DOHH2 (cell line): ENCODE measurements at regions not wholly inside any gene's neighbourhood (a gene's known extent, or its start where the extent isn't known, plus 50 kb on each side); places are given as distances from the start of the nearest gene placed in this dataset.
A peak's percentile ranks its signal among the peaks of the same experiment; 100 is the strongest.

Experiments
- H3F3A ChIP-seq: fragments of 200-600 bp; sonication (generic), shearing (Covaris generic); 2 replicates; pipeline ENCODE4 v1.6.0; 2016; ENCODE audit warnings: antibody characterized with exemption, mild to moderate bottlenecking; ENCODE audit not compliant: control insufficient read depth, insufficient read depth
- H3K27ac ChIP-seq: fragments of 200-600 bp; sonication (generic); 2 replicates; pipeline ENCODE4 v1.5.1; 2014; ENCODE audit warnings: low read depth, mild to moderate bottlenecking, low read length, moderate library complexity
- H3K27me3 ChIP-seq: fragments of 200-600 bp; sonication (generic); 2 replicates; pipeline ENCODE4 v1.6.1; 2014; ENCODE audit warnings: mild to moderate bottlenecking, low read length, mixed read lengths; ENCODE audit not compliant: control insufficient read depth
- H3K36me3 ChIP-seq: fragments of 200-600 bp; sonication (generic); 2 replicates; pipeline ENCODE4 v1.6.1; 2014; ENCODE audit warnings: mild to moderate bottlenecking, low read length, moderate library complexity, mixed read lengths; ENCODE audit not compliant: control insufficient read depth
- H3K4me1 ChIP-seq: fragments of 200-600 bp; sonication (generic); 2 replicates; pipeline ENCODE4 v1.6.1; 2014; ENCODE audit warnings: mild to moderate bottlenecking, low read length, mixed read lengths; ENCODE audit not compliant: control insufficient read depth
- H3K4me2 ChIP-seq: fragments of 200-600 bp; sonication (generic); 2 replicates; pipeline ENCODE4 v1.6.0; 2014; ENCODE audit warnings: mild to moderate bottlenecking, low read length, moderate library complexity
- H3K4me3 ChIP-seq: fragments of 200-600 bp; sonication (generic); 2 replicates; pipeline ENCODE4 v1.5.1; 2014; ENCODE audit warnings: mild to moderate bottlenecking, low read length, mixed read lengths
- H3K79me2 ChIP-seq: fragments of 200-600 bp; sonication (generic); 2 replicates; pipeline ENCODE4 v1.6.1; 2014; ENCODE audit warnings: mild to moderate bottlenecking, low read length, mixed read lengths; ENCODE audit not compliant: control insufficient read depth
- H3K9me2 ChIP-seq: fragments of 200-600 bp; sonication (generic); replicated peaks from 2 replicates; pipeline ENCODE4 v1.6.1; 2014; ENCODE audit warnings: mild to moderate bottlenecking, low read length, mixed read lengths; ENCODE audit not compliant: control insufficient read depth
- H3K9me3 ChIP-seq: fragments of 200-600 bp; sonication (generic); 2 replicates; pipeline ENCODE4 v1.6.1; 2014; ENCODE audit warnings: antibody characterized with exemption, low read length, mixed read lengths; ENCODE audit not compliant: control insufficient read depth, insufficient read depth
- H4K20me1 ChIP-seq: fragments of 200-600 bp; sonication (generic); 2 replicates; pipeline ENCODE4 v1.6.0; 2014; ENCODE audit warnings: low read depth, mild to moderate bottlenecking, antibody characterized with exemption, low read length, moderate library complexity; ENCODE audit not compliant: control insufficient read depth, insufficient read depth
- EZH2phosphoT487 ChIP-seq: fragments of 200-600 bp; sonication (generic); IDR thresholded peaks from 2 replicates; pipeline ENCODE4 v1.6.1; 2017; ENCODE audit warnings: borderline replicate concordance, mild to moderate bottlenecking, antibody characterized with exemption, low read length, moderate library complexity, mixed read lengths
- TF ChIP-seq, protein P1 (sequence below): fragments of 200-600 bp; sonication (generic); IDR thresholded peaks from one replicate; pipeline ENCODE4 v1.5.1; 2014; ENCODE audit warnings: antibody characterized with exemption, mild to moderate bottlenecking, low read depth, low read length; ENCODE audit not compliant: poor library complexity, severe bottlenecking

DNA sequence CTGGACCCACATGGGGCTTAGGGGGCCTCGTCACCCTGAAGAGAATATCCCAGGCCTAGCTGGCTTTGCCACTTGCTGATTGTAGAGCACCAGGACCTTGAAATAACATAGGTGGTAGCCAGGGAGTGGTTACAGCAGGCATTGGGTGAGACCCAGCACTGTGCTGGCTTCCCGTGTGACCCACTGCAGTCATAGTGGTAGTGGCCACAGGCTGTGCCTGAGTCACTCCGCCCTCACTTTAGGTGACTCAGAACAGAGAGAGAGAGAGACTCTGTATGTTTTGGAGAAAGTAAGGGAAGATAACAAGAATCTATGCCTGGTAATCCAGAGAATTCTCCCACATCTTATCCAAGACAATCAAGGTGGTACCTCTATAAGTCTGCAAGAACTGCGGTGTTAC is 98.7 kb upstream of the LHX8 start:
- H3K4me1 ChIP-seq = peaks cover 13% of the 10 kb centered on the region
- no peaks in the 10 kb centered on the region for H4K20me1 ChIP-seq
- peaks cover 2% of the 10 kb centered on the region; the same call in 1 of the 2 replicates for H3K9me3 ChIP-seq
- H3K9me2 ChIP-seq = no peaks in the 10 kb centered on the region
- TF ChIP-seq, protein P1, sequence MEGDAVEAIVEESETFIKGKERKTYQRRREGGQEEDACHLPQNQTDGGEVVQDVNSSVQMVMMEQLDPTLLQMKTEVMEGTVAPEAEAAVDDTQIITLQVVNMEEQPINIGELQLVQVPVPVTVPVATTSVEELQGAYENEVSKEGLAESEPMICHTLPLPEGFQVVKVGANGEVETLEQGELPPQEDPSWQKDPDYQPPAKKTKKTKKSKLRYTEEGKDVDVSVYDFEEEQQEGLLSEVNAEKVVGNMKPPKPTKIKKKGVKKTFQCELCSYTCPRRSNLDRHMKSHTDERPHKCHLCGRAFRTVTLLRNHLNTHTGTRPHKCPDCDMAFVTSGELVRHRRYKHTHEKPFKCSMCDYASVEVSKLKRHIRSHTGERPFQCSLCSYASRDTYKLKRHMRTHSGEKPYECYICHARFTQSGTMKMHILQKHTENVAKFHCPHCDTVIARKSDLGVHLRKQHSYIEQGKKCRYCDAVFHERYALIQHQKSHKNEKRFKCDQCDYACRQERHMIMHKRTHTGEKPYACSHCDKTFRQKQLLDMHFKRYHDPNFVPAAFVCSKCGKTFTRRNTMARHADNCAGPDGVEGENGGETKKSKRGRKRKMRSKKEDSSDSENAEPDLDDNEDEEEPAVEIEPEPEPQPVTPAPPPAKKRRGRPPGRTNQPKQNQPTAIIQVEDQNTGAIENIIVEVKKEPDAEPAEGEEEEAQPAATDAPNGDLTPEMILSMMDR = no peak
- no peak for TF ChIP-seq EZH2phosphoT487
- no peak overlapping the region for H3K27ac ChIP-seq
- no peaks in the 10 kb centered on the region for H3K79me2 ChIP-seq
- no peak overlapping the region for H3K4me3 ChIP-seq
- H3K4me2 ChIP-seq = no peak overlapping the region
- H3K36me3 ChIP-seq = no peaks in the 10 kb centered on the region
- no peaks in the 10 kb centered on the region for H3F3A ChIP-seq
- H3K27me3 ChIP-seq = no peaks in the 10 kb centered on the region

DNA sequence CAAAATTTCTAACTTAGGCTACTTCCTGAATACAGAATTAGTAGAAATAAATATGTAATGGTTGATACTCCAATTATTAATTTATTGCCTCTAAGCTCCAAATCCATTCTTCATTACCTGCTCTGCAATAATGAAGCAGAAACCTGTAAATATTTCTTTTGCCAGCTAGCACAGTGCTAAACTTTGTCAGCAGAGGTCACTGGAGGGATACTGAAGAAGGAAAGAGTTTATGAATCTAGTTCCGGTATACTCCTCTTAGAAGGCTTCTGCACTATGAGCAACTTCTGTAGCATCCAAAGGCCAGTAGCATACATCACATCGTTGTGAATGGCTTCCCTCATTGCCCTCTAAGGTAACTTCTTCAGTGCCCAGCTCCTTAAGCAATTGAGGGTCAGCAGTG is 81.0 kb upstream of the LHX8 start:
- no peaks in the 10 kb centered on the region for H3F3A ChIP-seq
- no peaks in the 10 kb centered on the region for H3K36me3 ChIP-seq
- H3K27me3 ChIP-seq = no peaks in the 10 kb centered on the region
- no peak overlapping the region for H3K27ac ChIP-seq
- H3K4me1 ChIP-seq = no peaks in the 10 kb centered on the region
- no peaks in the 10 kb centered on the region for H3K79me2 ChIP-seq
- TF ChIP-seq, protein P1 = peak; percentile 26
- no peak for TF ChIP-seq EZH2phosphoT487
- H3K9me2 ChIP-seq = no peaks in the 10 kb centered on the region
- no peaks in the 10 kb centered on the region for H3K9me3 ChIP-seq
- no peaks in the 10 kb centered on the region for H4K20me1 ChIP-seq
- H3K4me2 ChIP-seq = no peak overlapping the region
- H3K4me3 ChIP-seq = no peak overlapping the region

DNA sequence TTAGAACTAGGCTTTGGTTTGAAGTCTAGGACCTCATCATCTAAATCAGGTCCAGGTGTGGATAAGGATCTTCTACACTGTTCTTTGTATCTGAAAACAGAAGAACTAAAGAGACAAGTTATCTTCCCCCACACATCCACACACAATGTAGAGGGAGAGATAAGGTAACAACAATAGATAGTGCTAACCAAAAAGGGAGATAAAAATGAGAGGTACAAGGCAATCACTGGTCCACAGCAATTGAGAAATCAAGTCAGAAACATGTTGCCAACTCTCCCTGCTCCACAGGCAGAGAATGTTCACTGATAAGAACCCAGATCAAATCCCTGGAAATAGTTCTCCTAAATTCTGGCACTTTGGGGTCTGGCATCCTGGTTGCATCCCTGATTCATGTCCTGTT is 75.8 kb upstream of the LHX8 start:
- H3K27ac ChIP-seq = no peak overlapping the region
- no peaks in the 10 kb centered on the region for H3K9me2 ChIP-seq
- H3K27me3 ChIP-seq = no peaks in the 10 kb centered on the region
- H3K4me3 ChIP-seq = no peak overlapping the region
- no peaks in the 10 kb centered on the region for H3F3A ChIP-seq
- H3K4me1 ChIP-seq = no peaks in the 10 kb centered on the region
- H3K4me2 ChIP-seq = no peak overlapping the region
- H3K36me3 ChIP-seq = no peaks in the 10 kb centered on the region
- no peaks in the 10 kb centered on the region for H3K79me2 ChIP-seq
- TF ChIP-seq EZH2phosphoT487 = no peak
- TF ChIP-seq, protein P1 = no peak
- H4K20me1 ChIP-seq = no peaks in the 10 kb centered on the region
- no peaks in the 10 kb centered on the region for H3K9me3 ChIP-seq

DNA sequence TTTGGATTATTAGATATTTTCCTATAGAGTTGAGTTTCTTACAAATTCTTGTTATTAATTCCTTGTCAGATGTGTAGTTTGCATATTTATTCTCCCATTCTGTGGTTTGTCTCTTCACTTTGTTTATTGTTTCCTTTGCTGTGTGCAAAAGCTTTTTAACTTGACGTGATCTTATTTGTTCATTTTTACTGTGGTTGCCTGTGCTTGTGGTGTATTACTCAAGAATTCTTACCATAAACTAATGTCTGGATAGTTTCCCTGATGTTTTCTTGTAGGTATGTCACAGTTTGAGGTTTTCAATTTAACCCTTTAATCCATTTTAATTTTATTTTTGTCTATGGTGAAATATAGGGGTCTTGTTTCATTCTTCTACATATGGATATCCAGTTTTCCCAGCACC is 72.1 kb upstream of the LHX8 start:
- no peaks in the 10 kb centered on the region for H3F3A ChIP-seq
- no peaks in the 10 kb centered on the region for H3K36me3 ChIP-seq
- no peaks in the 10 kb centered on the region for H3K4me1 ChIP-seq
- H3K9me3 ChIP-seq = no peaks in the 10 kb centered on the region
- no peaks in the 10 kb centered on the region for H3K79me2 ChIP-seq
- H3K27me3 ChIP-seq = no peaks in the 10 kb centered on the region
- no peak overlapping the region for H3K4me2 ChIP-seq
- H3K27ac ChIP-seq = no peak overlapping the region
- H3K4me3 ChIP-seq = no peak overlapping the region
- H3K9me2 ChIP-seq = no peaks in the 10 kb centered on the region
- H4K20me1 ChIP-seq = no peaks in the 10 kb centered on the region
- TF ChIP-seq, protein P1 = no peak
- no peak for TF ChIP-seq EZH2phosphoT487
